ENCODE measurements at regions not wholly inside any gene's neighbourhood (a gene's known extent, or its start where the extent isn't known, plus 50 kb on each side); places are given as distances from the start of the nearest gene placed in this dataset.

DNA sequence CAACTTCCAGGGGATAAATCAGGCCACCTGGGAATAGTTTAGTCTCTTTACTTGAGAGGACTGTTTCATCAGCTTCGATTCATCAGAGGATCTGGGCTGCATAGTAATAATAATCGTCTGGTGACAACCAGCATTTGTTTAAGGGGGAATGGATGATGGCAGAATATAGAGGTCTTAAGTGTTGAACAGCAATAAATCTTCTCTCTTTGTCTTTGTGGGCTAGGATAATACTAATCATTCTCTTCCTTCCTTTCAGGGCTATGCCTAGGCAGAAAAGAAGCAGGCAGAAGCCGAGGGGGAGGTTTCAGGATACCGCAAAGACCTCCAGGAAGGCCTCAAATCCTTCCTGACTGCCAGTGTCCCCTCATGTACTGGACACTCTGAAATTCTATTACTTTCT is 150.4 kb upstream of the GAREM1 start:
- no peak for DNase-seq

DNA sequence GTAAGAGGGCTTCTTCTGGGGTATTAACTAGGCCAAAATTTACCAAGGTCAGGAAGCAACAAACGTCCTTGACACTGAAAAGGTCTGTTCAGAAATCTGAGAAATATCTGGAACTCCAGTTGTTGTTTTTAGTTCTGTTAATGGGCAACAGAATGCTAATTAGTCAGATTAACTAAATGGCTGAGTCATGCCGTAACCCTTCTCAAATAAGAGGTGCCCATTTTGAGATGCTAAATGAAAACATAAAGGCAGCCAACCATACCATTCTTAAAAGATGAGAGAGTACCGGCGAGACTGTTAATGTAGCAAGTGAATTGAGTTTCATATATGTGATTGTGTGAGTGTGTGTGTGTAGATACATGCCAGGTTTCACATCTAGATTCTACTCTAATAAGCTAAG is 147.9 kb upstream of the GAREM1 start:
- DNase-seq = no peak

DNA sequence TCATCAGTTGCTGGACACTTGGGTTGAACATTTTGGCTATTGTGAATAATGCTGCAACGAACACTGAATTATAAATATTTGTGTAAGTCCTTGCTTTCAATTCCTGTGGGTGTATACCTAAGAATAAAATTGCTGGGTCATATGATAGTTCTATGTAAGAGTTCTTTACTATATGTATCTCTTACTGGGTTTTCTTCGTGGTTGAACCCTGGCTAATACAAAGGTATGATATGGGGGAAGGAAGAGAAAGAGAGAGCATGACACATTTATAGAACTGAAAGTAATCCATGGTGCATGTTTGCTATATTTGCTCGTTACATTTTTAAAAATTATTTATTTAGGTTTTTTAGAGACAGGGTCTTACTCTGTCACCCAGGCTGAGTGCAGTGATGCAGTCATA is 143.1 kb upstream of the GAREM1 start:
- DNase-seq = no peak

DNA sequence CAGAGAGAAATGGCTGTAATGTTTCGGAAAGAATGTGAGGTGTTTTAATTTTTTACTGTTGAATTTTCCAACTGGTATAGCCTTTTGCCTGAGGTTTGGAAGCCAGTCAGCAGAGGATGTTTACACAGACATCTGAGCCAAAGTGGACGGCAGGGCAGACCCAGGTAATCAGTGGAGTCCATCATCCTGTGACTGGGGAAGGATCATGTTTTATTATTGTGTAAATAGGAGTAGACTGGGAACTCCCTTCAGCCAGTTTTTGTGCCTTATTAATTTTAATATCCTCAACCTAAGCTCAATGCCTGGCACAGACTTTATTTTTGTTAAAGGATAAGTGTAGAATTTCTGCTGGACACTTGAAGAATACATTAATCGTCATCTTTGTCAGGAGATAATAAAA is 142.0 kb upstream of the GAREM1 start:
- DNase-seq = no peak

DNA sequence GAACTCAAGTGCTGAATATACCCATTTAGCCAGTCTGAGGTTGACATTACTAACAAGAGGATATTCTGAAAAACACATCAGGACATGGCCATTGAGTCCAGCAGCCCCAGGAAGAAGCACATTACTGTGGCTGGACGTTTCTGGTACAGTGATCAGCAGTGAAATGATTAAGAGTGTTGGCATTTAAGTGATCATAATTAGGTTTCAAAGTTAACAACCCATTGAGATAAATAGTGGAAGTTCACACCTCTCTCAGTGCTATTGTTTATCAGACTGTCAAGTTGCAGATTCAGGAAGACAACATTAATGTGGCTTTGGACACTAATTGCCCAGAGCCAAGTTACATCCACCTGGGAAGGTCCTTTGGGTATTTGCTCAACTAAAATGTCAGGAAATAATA is 139.5 kb upstream of the GAREM1 start:
- no peak for DNase-seq

DNA sequence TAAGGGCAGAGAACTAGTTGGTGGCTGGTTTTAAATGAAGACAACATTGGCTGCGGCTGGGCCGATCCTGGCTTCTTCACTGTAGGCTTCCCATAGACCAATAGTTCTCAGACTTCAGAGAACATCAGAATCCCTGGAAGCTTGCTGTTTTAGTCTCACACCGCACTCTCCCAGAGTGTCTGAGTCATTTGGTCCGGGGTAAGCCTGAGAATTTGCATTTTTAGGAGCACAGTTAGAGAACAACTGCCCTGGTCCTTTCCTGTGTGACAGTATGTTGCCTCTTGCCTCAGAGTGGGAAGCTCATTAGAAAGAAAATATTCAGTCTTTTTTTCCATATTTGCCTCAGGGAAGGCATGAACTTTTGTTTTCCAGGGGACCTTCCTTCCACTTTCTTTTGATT is 137.1 kb upstream of the GAREM1 start:
- DNase-seq = no peak

DNA sequence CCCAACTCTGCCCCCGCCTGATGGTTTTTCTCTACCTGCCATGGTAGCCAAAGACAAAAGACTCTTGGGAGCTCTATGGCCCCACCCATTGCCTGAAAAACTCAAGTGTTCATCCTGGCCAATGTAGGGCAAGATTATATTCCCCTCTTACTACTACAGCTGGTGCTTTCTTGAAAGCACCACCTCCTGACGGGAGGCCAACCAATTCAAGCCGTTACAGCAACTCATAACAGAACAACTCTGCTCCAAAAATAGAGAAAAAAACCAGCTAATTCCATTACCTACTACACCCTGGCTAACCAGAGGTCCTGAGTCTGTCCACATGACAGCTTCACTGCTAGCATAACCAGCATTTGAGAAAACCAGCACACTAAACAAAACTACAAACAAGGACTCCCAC is 127.5 kb upstream of the GAREM1 start:
- DNase-seq = no peak

DNA sequence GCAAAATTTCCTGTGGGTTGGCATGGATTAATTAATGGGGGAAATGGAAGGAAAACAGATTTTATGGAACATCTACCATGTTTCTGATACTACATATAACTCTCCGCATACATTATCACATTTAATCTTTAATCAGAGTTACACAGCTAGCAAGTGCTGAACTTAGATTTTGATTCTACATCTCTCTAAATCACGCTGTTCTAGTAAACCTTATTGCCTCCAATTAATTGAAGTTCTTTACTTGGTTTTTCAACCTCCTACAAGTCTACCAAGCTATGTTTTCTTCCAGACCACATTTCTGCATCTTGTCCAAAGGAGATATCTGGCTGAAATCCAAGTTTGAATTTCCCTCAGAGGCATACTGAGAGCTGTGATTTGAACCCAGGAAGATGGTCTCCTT is 125.8 kb upstream of the GAREM1 start:
- DNase-seq = no peak

DNA sequence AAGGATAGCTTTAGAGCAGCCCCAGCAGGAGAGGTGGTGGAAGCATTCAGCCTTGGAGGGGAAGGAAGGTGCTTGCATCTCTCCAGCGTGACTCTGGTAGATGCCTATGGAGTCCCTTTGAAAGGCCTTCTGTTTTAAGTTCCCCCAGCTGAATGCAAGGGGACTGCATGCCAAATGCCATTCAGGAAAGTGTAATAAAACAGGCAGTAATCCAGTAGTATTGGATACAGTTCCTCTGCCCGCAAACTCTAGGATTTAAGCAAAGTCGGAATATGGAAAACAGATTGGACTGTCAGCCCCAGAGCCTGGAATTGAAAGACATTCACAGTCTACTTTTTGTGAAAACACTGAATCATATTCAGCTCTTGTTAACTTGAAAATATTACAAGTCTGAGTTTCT is 125.2 kb upstream of the GAREM1 start:
- no peak for DNase-seq

DNA sequence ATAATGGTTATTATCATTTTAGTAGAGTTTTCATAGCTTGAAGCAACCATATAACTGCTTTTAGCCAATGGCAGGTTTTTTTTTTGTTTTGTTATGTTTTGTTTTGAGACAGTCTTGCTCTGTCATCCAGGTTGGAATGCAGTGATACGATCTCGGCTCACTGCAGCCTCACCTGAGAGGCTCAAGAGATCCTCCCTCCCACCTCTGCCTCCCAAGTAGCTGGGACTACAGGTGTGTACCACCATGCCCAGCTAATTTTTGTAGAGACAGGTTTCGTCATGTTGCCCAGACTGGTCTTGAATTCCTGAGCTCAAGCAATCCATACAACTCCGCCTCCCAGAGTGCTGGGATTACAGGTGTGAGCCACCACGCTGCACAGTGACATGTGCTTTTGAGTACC is 117.5 kb upstream of the GAREM1 start:
- no peak for DNase-seq

DNA sequence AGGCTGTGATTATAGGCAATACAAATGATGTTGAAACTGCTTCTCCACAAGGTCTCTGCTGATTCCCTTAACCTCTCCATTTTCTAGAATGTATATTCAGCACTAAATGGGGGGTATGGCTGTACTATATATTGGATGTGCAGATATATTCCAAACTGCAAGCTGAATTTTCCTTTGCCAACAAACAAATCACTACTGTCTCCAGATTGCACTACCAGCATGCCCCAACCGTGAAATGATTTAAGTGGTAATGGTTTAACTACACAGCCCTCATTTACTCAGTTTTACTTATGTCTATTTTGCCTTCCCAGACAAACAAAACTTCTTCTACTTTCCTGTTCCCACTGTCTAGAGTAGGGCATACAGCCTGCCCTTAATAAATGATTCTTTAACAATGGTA is 112.7 kb upstream of the GAREM1 start:
- DNase-seq = no peak

DNA sequence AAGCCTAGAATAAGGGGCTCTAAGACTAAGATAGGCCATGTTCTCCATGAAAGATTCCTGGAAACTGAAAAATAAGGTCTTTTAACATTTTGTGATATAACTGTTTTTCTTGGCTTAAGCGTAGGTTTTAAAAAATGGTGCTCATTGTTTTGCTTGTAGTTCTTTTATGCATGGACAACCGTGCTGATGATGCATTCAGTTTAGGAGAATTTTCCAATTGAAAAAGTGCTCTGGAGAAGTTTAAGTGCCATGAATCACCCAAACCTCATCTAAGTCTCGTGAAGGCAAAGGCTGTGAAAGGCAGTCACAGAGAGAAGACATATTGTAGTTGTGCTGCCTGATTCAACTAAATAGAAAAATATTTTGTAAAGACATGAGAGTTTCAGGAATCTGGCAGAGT is 111.8 kb upstream of the GAREM1 start:
- no peak for DNase-seq

DNA sequence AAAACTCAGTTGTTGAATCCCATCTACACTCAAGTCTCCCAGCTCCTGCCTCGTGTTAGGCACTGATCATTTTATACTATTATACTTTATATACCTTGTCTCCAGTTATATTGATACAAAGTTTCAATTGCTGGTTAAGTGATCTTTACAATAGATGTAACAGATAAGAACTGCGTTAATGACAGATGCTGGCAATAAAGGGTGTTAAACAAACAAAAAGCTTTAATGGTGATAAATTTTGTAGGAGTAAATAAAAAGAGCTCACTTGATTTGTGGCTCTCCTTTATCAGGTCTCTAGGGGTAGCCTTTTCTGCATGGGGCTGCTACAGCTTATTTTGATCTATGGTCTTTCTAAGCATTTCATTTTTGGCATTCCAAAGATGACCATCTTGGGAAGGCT is 106.9 kb upstream of the GAREM1 start:
- no peak for DNase-seq

DNA sequence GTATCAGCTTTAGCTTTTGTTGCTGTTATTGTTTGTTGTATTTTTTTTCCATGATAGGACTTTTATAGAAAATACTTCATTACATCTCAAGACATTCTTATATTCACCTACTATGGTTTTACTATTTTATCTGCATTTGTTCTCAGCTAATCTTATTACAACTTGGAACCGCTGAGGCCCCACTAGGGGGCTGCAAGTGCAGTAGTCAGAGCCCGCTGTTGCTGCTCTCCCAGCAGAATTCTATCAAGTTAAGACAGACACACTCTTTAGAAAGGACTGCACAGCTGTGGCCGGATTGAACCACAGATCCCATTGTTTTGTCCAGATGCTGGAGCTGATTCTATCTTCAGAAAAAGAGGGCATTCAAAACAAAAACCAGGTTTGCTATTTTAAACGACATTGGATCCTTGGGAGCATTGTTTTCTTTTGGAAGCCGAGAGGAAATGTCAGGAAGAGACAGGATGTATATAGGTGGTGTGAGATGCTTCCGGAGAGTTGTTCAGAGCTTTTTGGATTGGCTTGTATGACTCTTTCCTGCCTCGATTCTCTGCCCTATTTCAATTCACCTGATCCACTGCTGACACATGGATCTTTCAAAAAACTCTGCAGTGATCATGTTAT is 105.7 kb upstream of the GAREM1 start:
- no peak for DNase-seq

DNA sequence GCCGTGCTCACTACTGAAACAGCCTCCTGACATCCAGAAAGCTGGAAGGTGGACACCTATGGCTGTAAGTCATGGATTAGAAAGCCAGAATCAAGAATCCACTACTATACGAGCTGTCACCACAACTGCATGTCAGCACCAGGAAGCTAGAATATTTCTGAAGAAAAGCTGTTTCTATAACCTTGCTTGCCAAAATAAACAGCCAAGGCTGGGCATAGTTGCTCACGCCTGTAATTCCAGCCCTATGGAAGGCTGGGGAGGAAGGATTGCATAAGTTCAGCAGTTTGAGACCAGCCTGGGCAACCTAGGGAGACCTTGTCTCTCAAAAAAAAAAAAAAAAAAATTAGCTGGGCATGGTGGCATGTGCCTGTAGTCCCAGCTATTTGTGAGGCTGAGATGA is 96.3 kb upstream of the GAREM1 start:
- no peak for DNase-seq

DNA sequence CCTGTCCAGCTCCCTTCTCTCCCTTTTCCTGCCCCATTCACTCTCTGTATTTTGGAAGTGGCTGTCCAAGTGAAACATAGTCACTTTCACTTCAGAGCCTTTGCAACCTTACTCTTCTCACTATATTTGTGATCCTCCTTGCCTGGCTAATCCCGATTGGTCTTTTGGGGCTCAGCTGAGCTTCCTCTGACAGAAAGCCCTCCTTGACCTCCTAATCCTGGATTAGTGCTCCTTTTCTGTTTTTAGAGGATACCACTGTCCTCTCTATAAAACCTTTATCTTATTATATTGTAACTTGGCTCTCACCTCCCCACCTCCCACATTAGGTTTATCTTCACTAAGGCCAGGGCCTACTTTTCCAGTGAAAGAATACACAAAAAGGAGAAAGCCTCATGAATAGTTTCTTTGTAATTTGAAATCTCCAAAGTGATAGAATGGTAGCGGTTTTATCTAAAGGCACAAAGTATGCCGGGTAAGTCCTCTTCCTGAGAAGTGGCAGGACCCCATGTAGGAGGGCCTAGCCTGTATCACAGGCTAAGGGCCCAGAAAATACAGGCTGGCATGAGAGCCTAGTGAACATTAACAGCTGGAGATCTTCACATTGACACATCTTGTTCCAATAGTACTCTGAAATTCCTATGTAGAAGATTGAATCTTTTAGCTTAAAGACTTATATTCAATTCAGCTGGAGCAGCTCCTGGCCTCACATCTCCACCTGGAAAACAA is 83.1 kb upstream of the GAREM1 start:
- DNase-seq = no peak

DNA sequence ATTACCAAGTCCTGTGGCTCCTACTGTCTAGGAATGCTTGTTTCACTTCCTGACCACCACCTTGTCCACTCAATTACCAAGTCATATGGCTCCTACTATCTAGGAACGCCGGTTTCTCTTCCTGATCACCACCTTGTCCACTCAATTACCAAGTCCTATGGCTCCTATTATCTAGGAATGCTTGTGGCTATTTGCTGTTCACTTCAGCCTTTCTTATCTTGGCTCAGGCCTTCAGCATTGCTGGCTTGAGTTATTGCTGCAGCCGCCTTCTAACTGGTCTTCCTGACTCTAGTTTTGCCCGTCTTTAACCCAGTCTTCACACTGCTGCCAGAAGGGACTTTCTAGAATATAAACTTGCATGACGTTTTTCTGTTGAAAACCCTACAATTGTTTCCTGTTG is 82.5 kb upstream of the GAREM1 start:
- no peak for DNase-seq

DNA sequence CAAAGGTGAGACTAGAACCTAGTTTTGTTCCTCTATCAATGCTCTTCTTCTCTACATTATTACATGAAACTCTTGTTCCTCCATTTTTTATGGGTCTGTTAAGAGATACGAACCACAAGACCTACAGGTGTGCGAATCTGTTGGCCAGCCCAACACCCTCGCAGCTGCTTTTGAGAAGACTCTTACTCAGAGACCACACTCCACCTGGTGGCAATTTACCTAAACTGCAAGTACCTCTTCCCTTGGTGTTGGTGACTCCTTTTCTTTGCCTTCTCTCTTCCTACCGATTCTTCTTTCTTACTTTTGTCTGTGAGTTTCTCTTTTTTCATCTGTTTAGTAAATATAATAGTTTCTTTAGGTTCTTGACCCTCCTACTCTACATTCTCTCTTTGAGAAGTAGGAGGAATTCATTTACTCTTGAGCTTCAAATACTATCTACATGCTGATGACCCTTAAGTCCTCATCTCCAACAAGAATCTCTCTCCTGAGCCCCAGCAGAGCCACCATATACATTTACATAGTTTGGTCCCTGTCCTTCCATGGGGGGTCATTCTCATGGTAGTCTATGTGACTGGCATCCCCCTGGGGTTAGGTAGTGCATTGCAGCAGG is 81.8 kb upstream of the GAREM1 start:
- peak in 4 of 5 experiments; percentile 6 to 65 (median 17) for DNase-seq

DNA sequence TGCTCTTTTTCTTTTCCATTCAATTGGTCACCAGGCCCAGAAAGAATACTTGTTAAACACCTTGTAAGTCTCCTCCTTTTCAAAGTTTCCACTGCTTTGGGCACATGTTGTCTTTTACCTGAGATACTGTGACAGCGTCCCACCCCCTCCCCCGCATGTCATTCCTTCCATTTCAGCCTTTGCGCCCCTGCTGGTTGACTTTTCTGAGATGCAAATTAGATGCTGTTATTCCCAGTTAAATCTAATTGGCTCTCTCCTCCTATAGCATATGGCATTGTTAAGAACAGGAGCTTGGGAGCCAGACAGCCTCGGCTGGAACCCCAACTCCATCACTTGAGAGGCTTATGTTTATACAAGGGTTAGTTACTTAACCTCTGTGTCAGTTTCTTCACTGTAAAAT is 80.3 kb upstream of the GAREM1 start:
- no peak for DNase-seq

DNA sequence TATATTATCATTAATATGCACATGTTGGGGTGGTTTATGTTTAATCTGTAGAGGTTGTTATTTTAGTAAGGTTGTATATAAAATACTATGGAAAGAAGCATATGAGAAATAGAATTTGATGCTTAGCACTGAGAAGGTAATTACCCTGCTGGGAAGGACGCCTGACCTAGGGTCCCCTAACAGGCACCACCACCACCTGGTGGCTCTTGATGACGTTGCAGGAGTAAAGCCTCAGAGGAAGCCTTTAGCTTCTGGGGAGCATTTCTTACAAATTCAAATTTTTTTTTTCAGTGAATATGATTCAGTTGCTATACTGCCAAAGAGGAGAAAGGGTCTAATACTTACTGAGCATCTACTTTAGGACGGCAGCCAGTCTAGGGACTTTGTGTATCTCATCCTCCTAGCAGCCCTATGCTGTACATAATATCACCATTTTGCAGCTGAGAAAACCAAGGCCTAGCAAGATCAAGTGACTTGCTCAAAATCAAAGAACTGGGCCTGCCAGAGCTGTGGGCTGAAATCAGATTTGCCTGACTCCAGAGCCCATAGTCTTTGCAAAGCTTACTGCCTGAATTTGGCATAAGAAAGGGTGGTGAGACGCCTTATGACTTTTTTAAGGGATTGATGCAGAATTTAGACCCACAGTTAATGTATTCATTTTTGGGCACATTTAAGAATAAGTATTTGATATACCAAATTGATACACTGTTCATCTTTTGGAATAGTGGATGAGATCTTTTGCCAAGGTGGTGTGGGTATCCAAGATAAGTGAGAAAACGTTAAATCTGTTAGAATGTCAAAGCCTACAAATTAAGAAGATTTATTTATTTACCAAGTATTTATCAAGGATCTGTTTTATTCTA is 78.8 kb upstream of the GAREM1 start:
- DNase-seq = peak in 3 of 5 experiments; percentile 6 to 51 (median 11)

DNA sequence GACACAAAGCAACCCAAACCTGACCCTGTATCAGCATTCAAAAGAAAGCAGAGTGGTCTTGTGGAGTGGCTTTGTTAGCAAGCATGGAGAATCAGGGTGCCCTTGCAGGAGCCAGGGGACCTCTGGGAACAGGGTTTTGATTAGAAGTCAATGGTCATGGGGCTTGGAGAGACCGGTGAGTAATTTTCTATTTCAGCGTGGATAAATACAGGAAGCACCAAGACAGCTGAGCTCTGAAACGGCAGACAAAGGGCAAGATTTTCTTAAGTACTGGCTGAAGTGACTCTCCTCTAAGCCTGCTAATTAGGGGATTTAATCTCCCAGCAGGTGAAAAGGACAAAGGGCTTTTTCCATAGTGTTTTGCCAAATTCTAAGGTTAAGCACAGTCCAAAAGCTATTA is 78.0 kb upstream of the GAREM1 start:
- DNase-seq = no peak

DNA sequence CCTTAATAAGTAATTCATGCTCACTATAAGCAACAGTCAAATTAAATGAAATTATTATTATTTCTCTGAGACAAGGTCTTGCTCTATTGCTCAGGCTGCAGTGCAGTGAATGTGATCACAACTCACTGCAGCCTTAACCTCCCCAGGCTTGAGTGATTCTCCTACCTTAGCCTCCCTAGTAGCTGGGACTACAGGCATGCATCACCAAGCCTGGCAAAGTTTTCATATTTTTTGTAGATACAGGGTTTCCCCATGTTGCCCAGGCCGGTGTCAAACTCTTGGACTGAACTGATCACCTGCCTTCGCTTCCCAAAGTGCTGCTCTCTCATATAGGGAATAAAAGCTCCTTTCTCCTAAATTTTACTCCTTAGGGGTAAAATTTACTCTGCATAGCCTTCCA is 74.9 kb upstream of the GAREM1 start:
- DNase-seq = no peak

DNA sequence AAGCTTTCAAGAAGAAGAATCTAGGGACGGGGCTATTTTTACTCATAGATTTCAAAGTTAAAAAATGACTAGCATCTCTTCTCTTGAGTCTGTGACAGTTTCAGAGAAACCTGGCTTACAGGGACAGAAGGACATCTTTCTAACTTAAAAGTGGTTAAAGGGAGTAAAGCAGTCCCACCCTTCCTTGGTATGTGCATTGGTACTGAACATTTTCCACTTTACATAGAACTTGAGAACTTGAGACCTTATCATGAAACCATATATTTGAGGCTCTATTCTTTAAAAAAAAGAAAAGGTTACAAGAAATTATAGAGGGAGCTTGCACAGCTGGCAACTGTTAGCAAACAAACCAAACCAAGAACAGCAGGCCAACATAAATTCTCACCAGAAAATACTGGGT is 73.4 kb upstream of the GAREM1 start:
- no peak for DNase-seq
